ENCODE measurements at regions not wholly inside any gene's neighbourhood (a gene's known extent, or its start where the extent isn't known, plus 50 kb on each side); places are given as distances from the start of the nearest gene placed in this dataset.

GRCh38 chr4:127309369-127310102 lies 323.2 kb upstream of the INTU start:
- DNase-seq (no peak), ATAC-seq (no peak)
- no peaks in the 10 kb centered on the region for H3K27me3 Mint-ChIP-seq
- H3K9me3 Mint-ChIP-seq = peaks cover 30% of the 10 kb centered on the region
- no peaks in the 10 kb centered on the region for H3K4me1 Mint-ChIP-seq (ENCODE audit: low read depth)
- TF ChIP-seq, protein P1, sequence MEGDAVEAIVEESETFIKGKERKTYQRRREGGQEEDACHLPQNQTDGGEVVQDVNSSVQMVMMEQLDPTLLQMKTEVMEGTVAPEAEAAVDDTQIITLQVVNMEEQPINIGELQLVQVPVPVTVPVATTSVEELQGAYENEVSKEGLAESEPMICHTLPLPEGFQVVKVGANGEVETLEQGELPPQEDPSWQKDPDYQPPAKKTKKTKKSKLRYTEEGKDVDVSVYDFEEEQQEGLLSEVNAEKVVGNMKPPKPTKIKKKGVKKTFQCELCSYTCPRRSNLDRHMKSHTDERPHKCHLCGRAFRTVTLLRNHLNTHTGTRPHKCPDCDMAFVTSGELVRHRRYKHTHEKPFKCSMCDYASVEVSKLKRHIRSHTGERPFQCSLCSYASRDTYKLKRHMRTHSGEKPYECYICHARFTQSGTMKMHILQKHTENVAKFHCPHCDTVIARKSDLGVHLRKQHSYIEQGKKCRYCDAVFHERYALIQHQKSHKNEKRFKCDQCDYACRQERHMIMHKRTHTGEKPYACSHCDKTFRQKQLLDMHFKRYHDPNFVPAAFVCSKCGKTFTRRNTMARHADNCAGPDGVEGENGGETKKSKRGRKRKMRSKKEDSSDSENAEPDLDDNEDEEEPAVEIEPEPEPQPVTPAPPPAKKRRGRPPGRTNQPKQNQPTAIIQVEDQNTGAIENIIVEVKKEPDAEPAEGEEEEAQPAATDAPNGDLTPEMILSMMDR (IDR thresholded peaks at IDR 0.05) = no peak
- intact Hi-C loops (cut with micrococcal nuclease) = no loop called here
- no peak overlapping the region for H3K4me3 Mint-ChIP-seq
- ChIA-PET CTCF (no interaction called here), POLR2A (no interaction called here)
- H3K27ac Mint-ChIP-seq = no peak overlapping the region
- H3K36me3 Mint-ChIP-seq (ENCODE audit: low read depth) = no peaks in the 10 kb centered on the region

GRCh38 chr4:127311371-127311770 lies 321.4 kb upstream of the INTU start:
- POLR2A ChIA-PET = no interaction called here
- TF ChIP-seq, protein P1 (IDR thresholded peaks at IDR 0.05) = no peak

DNA sequence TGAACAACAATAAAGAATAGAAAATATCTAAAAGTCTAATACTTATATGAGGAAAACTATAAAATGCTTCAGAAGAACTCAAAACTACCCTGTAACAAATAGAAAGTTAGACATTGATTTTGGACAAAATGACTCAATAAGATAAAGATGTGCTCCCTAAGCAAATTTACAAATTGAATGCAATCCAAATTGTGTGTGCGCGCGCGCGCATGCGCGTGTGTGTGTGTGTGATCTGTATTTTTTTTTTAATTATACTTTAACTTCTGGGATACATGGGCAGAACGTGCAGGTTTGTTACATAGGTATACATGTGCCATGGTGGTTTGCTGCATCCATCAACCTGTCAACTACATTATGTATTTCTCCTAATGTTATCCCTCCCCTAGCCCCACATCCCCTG lies 320.8 kb upstream of the INTU start:
- CTCF ChIA-PET = no interaction called here
- POLR2A ChIA-PET = no interaction called here
- no peaks in the 10 kb centered on the region for H3K4me1 Mint-ChIP-seq (ENCODE audit: low read depth)

More at GRCh38 chr4:127311371-127311770, 321.4 kb upstream of the INTU start:
- Mint-ChIP-seq H3K9me3 (peaks cover 34% of the 10 kb centered on the region), H3K36me3 (ENCODE audit: low read depth) (no peaks in the 10 kb centered on the region), H3K27me3 (no peaks in the 10 kb centered on the region), H3K4me1 (ENCODE audit: low read depth) (no peaks in the 10 kb centered on the region), H3K27ac (no peak overlapping the region), H3K4me3 (no peak overlapping the region)
- DNase-seq = no peak
- ATAC-seq = no peak
- intact Hi-C loops (cut with micrococcal nuclease) = no loop called here
- CTCF ChIA-PET = no interaction called here

DNA sequence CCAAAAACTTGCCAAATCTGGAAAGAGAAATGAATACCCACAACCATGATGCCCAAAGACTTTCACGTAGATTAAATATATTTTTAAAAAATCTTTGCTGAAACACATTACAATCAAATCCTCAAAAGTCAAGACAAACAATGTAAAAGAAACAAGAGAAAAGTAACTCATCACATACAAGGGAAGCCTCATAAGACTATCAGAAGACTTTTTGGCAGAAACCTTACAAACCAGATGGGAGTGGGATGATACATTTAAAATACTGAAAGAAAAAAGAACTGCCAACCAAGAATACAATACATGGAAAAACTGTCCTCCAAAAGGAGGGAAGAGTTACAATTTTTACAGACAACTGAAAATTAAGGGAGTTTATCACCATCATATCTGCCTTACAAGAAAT lies 319.0 kb upstream of the INTU start:
- Mint-ChIP-seq H3K27me3 (no peaks in the 10 kb centered on the region), H3K9me3 (peaks cover 27% of the 10 kb centered on the region), H3K27ac (no peak overlapping the region), H3K4me3 (no peak overlapping the region), H3K4me1 (ENCODE audit: low read depth) (no peaks in the 10 kb centered on the region), H3K36me3 (ENCODE audit: low read depth) (no peaks in the 10 kb centered on the region)
- no peak for ATAC-seq
- no peak for DNase-seq
- TF ChIP-seq, protein P1 (IDR thresholded peaks at IDR 0.05) = no peak
- ChIA-PET CTCF (no interaction called here), POLR2A (no interaction called here)
- intact Hi-C loops (cut with micrococcal nuclease) = no loop called here

More for the DNA sequence above, 320.8 kb upstream of the INTU start:
- Mint-ChIP-seq H3K27ac (no peak overlapping the region), H3K36me3 (ENCODE audit: low read depth) (no peaks in the 10 kb centered on the region), H3K9me3 (peaks cover 30% of the 10 kb centered on the region), H3K4me3 (no peak overlapping the region), H3K27me3 (no peaks in the 10 kb centered on the region)
- TF ChIP-seq, protein P1 (IDR thresholded peaks at IDR 0.05) = no peak
- no peak for DNase-seq
- no peak for ATAC-seq
- intact Hi-C loops (cut with micrococcal nuclease) = no loop called here

GRCh38 chr4:127327491-127327890 lies 305.3 kb upstream of the INTU start:
- CTCF ChIA-PET = no interaction called here
- Mint-ChIP-seq H3K4me1 (ENCODE audit: low read depth) (no peaks in the 10 kb centered on the region), H3K9me3 (peaks cover 11% of the 10 kb centered on the region), H3K27me3 (no peaks in the 10 kb centered on the region), H3K27ac (no peak overlapping the region), H3K36me3 (ENCODE audit: low read depth) (no peaks in the 10 kb centered on the region), H3K4me3 (no peak overlapping the region)
- TF ChIP-seq, protein P1 (IDR thresholded peaks at IDR 0.05) = no peak
- POLR2A ChIA-PET = no interaction called here
- ATAC-seq (no peak), DNase-seq (no peak)
- intact Hi-C loops (cut with micrococcal nuclease) = no loop called here
